ENCODE measurements at regions not wholly inside any gene's neighbourhood (a gene's known extent, or its start where the extent isn't known, plus 50 kb on each side); places are given as distances from the start of the nearest gene placed in this dataset.

DNA sequence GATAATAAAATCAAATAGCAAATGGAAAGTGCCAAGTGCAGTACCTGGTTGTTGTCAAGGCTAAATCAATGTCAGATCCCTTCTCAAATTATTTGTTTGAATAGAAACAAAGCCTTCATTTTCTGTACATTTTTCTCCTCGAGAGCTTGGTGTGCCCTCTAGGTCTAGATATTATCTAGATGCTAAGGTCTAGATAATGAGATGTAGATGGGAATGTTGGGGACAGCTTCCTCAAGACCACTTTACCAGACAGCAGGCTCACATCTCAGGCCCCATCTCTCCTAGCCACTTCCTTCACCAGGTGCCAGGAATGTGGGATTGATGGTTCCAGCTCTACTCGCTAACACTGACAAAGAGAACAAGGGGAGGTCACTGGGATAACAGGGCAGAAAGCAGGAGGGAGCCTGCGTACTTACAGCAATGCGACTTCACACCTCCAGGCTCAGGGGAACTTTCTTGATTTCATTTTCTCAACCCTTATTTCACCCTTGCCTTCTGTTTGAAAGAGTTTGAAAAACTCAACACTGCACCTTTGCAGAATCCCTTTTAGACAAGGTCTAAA, 451.4 kb upstream of the VSTM2A start:
- Histone ChIP-seq H3K4me2 (no peak overlapping the region), H3K4me3 (IDR thresholded peaks at IDR 0.05; ENCODE audit: insufficient read depth, low read depth, low read length) (no peak overlapping the region), H2AFZ (ENCODE audit: low read depth) (no peak overlapping the region), H3K27ac (no peak overlapping the region), H3K27me3 (ENCODE audit: insufficient read depth, low read depth) (no peaks in the 10 kb centered on the region), H3K4me1 (ENCODE audit: low read depth, poor library complexity, severe bottlenecking) (no peaks in the 10 kb centered on the region), H4K20me1 (ENCODE audit: insufficient read depth) (no peaks in the 10 kb centered on the region), H3K36me3 (ENCODE audit: insufficient read depth) (no peaks in the 10 kb centered on the region), H3K9ac (no peak overlapping the region), H3K79me2 (ENCODE audit: insufficient read depth, low read depth) (no peaks in the 10 kb centered on the region)
- TF ChIP-seq, protein P1, sequence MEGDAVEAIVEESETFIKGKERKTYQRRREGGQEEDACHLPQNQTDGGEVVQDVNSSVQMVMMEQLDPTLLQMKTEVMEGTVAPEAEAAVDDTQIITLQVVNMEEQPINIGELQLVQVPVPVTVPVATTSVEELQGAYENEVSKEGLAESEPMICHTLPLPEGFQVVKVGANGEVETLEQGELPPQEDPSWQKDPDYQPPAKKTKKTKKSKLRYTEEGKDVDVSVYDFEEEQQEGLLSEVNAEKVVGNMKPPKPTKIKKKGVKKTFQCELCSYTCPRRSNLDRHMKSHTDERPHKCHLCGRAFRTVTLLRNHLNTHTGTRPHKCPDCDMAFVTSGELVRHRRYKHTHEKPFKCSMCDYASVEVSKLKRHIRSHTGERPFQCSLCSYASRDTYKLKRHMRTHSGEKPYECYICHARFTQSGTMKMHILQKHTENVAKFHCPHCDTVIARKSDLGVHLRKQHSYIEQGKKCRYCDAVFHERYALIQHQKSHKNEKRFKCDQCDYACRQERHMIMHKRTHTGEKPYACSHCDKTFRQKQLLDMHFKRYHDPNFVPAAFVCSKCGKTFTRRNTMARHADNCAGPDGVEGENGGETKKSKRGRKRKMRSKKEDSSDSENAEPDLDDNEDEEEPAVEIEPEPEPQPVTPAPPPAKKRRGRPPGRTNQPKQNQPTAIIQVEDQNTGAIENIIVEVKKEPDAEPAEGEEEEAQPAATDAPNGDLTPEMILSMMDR (conservative IDR thresholded peaks at IDR 0.05; ENCODE audit: low read depth, low read length): no peak

DNA sequence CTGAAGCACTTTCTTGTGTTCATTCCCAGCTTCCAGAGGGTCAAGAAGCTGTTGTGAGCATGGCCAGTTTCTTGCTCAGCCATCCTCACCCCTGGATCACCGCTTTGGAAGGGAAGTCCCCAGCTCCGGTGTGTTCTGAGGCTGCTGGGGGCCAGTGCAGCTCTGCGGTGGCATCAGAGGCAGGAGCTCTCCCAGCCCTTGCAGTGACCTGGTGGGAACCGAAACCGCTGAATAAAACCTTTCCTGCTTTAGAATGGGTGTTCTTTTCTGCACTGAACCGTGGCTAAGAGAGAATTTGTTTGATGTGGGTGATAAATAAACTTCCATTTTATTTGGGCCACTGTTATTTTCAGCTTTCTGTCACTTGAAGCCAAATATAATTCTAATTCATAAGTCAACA, 450.9 kb upstream of the VSTM2A start:
- no peaks in the 10 kb centered on the region for H3K36me3 ChIP-seq (ENCODE audit: insufficient read depth)
- TF ChIP-seq, protein P1 (conservative IDR thresholded peaks at IDR 0.05; ENCODE audit: low read depth, low read length): no peak
- H3K4me2 ChIP-seq: no peak overlapping the region

DNA sequence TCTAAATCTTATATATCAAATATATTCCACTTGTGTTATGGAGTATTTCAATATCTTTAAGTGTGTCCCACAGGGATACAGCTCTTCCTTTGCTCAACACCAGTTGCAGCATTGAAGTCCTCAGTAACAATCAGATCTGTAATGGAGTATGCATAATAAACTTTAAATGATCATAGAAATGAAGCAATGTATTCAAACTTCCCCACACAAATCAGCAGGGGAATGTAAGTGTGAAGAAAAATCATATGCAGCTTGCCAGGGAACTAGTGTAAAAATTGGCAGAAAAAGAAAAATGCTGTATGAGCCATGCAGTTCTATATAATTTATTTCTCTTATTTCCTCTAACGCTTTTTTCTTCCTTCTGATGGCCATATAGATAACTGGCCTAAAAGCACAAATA, 444.3 kb upstream of the VSTM2A start:
- Histone ChIP-seq H3K9ac (no peak overlapping the region), H3K36me3 (ENCODE audit: insufficient read depth) (no peaks in the 10 kb centered on the region), H3K4me3 (IDR thresholded peaks at IDR 0.05; ENCODE audit: insufficient read depth, low read depth, low read length) (no peak overlapping the region), H3K27me3 (ENCODE audit: insufficient read depth, low read depth) (no peaks in the 10 kb centered on the region), H4K20me1 (ENCODE audit: insufficient read depth) (no peaks in the 10 kb centered on the region), H3K4me2 (no peak overlapping the region), H3K79me2 (ENCODE audit: insufficient read depth, low read depth) (no peaks in the 10 kb centered on the region), H3K27ac (no peak overlapping the region), H2AFZ (ENCODE audit: low read depth) (no peak overlapping the region), H3K4me1 (ENCODE audit: low read depth, poor library complexity, severe bottlenecking) (no peaks in the 10 kb centered on the region)
- TF ChIP-seq, protein P1 (conservative IDR thresholded peaks at IDR 0.05; ENCODE audit: low read depth, low read length): no peak

More for the DNA sequence above, 450.9 kb upstream of the VSTM2A start:
- H4K20me1 ChIP-seq (ENCODE audit: insufficient read depth): no peaks in the 10 kb centered on the region
- no peak overlapping the region for H3K9ac ChIP-seq
- H3K27me3 ChIP-seq (ENCODE audit: insufficient read depth, low read depth): no peaks in the 10 kb centered on the region
- H3K4me1 ChIP-seq (ENCODE audit: low read depth, poor library complexity, severe bottlenecking): no peaks in the 10 kb centered on the region
- H3K27ac ChIP-seq: no peak overlapping the region
- H2AFZ ChIP-seq (ENCODE audit: low read depth): no peak overlapping the region
- no peak overlapping the region for H3K4me3 ChIP-seq (IDR thresholded peaks at IDR 0.05; ENCODE audit: insufficient read depth, low read depth, low read length)
- H3K79me2 ChIP-seq (ENCODE audit: insufficient read depth, low read depth): no peaks in the 10 kb centered on the region

DNA sequence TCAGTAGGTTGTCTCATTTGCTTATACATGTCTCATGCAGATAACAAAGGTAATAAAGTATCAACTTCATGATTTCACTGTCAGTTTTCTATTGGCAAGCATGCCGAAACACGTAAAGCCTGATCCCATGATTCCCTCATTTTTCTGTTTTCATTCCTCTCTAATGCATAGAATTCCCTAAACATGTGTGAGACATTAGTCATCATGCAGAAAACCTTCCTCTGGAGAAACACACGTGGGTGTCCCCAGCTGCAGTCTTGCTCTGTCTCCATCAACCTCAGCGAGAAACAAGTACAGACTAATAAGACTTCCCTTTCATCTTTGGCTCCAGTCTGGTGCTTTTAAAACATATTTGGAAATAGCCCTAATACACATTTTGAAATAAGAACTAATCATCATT, 432.7 kb upstream of the VSTM2A start:
- Histone ChIP-seq H3K27me3 (ENCODE audit: insufficient read depth, low read depth) (no peaks in the 10 kb centered on the region), H3K4me2 (no peak overlapping the region)
- TF ChIP-seq, protein P1 (conservative IDR thresholded peaks at IDR 0.05; ENCODE audit: low read depth, low read length): no peak

More for the DNA sequence above, 432.7 kb upstream of the VSTM2A start:
- Histone ChIP-seq H2AFZ (ENCODE audit: low read depth) (no peak overlapping the region), H3K4me3 (IDR thresholded peaks at IDR 0.05; ENCODE audit: insufficient read depth, low read depth, low read length) (no peak overlapping the region), H3K27ac (no peak overlapping the region), H3K4me1 (ENCODE audit: low read depth, poor library complexity, severe bottlenecking) (no peaks in the 10 kb centered on the region), H3K36me3 (ENCODE audit: insufficient read depth) (no peaks in the 10 kb centered on the region), H4K20me1 (ENCODE audit: insufficient read depth) (no peaks in the 10 kb centered on the region), H3K9ac (no peak overlapping the region), H3K79me2 (ENCODE audit: insufficient read depth, low read depth) (no peaks in the 10 kb centered on the region)

Data from KMS-11 (cell line).